NCI-H774 (cell line): ENCODE measurements at regions not wholly inside any gene's neighbourhood (a gene's known extent, or its start where the extent isn't known, plus 50 kb on each side); places are given as distances from the start of the nearest gene placed in this dataset.
A peak's percentile ranks its signal among the peaks of the same experiment; 100 is the strongest.
"Not testable (repeated sequence)": the region's sequence is repeated elsewhere in the genome, so short reads cannot be mapped to it uniquely, and the experiment has no call there.

Source experiments
- DNase-seq: peaks from one replicate; lab custom pipeline; 2025; lab: John Stamatoyannopoulos, UW

DNA sequence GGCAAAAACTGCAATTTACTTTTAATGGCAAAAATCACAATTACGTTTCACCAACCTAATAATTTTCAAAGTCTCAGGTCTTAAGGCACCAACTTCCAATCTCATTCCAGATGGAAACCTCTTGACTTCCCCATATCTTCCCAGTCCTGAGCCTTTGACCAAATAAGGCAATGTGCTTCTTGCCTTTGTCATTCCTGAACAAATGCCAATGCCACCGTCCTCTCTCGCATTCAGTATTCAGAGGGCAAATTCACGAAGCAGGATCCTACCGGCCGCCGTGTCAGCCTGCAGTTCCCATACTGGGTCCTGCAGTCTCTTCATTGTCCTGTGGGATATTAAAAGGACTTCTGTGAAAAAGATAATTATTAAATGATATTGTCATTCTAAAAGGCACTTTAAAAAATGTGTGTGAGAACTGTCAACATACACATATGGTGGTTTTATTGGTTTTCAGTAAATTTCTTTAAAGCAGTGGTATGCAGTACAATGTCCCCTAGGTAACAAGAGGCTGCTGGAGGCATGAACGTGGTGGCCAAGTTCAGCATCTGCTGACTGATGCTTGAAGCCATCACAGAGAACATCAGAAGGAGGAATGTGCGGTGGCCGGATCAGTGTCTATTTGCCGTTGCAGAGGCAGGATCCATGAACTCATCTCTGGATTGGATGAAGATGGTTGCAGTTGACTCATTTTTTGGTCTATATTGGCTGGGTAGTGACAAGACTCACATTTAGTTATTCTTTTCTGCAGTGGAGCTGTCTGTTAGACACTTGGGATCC is 101.4 kb upstream of the IRX4 start:
- DNase-seq = no peak

DNA sequence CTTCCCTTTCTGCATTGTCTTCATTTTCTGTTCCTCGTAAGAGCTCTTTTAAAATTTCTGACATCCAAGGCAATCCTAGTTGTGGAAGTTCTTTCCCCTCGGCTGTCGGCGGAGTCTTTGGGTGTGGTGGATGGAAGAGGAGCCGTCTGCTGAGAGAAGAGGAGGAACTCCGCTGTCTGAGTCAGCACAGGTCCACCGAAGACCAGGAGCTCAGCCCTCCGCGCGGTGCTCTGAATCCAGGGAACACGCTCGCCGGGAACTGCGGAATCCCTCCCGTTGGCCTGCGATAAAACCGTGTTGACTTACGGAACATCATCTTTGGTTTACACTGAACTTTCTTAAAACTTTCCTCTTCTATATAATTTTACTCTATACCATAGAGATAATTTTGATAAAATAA is 100.7 kb upstream of the IRX4 start:
- no peak for DNase-seq

DNA sequence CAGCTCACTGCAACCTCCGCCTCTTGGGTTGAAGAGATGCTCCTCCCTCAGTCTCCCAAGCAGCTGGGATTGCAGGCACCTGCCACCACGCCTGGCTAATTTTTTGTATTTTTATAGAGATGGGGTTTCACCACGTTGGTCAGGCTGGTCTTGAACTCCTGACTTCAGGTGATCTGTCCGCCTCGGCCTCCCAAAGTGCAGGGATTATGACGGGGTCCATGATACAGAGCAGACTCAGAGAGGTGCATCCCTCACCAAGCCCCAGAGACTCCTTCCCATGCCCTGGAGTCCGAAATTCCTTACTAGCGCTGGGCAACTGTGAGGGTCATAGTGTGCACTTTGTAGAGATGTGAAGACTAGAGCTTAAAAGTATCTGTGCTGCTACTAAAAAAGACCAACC is 99.8 kb upstream of the IRX4 start:
- DNase-seq = not testable (repeated sequence)

DNA sequence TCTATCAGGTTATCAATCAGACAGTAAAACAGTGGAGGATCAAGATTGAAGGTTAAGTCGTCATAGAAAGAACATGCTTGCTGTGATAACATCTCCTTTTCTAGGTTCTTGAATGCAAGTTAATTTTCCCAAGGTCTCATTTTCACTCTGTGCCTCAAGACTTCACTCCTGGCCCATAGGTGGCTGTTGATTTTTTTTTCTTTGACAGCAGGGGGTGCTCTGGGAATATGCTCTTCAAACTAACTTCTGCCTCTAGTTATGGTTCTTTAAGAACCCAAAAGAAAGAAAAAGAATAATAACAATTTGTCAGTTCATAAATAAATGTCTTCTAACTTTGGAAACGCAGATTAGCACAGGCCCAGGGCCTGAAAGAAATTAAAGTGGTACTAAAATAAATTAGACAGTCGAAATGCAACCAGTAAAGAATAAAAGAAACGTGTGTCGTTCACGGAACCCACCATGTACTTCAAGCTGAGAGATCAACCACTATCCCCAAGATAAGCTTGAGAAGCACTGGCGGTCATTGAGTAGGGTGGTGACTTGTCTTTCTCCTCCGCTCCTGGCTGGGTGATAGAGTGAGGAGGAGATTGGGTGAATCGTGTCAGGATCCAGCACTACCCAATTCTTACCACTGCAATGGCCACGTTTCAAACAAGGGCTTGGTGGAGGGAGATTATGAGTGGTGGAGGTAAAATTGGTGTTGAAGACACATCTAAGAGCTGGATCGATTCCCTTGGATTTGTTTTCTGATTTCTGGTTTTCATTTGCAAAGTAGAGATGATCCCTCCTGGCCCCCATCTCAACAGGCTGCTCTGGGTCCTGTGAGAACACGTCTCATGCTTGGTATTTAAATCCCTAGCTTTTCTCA is 93.4 kb upstream of the IRX4 start:
- no peak for DNase-seq

DNA sequence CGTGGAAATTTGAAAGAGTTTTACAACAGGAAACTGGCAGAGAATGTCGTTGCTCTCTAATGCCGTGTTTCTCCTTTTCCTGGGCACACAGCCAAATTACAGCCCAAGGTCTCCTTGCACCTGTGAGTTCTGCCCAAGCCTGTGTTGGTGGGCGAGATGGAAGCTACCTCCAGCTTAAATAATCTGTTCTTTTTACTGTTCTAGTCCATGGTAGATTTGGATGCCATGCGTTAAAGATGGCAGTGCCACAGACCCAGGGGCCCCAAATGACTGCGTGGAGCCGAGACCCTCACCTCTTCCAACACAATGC is 92.6 kb upstream of the IRX4 start:
- peak; percentile 20 for DNase-seq

DNA sequence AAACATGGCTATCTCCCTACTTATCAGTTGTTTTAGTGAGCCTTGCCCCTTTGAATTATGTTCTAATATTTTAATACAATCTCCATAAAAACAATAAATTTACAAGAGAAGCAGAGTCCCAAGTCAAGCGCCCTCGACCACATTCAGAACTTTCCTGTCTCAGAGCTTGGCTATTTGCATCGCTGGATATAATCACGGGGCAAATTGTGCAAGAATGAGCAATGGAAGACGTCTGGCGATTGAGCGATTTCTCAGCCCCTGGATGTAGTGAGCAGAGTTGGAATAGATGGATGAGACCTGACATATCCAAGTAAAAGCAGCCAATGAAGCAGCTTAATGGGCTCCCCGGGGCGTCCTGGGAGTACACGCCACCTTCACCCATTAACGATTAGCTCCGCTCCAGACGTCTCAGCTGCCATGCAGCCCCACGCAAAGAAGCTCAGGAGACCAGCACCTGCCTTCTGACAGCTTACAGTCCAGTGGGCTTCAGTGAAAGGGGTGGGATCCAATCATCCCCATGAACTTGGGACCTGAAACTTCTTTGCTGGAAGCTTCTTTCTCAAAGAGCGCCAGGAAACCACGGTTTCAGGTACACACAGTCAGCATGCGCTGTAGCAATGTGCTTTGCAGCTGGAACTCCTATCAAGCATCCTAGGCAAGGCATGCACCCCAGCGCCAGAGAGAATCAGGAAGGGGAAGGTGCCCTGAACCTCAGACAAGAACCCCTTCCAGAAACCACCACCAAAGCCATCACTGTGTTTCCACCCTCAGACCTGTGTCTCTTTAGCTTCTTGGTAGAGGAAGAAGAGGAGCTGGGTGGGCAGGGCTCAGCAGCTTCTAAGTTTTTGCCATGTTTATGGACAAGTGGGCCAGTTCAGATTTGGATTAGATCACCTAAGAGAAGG is 92.0 kb upstream of the IRX4 start:
- no peak for DNase-seq

DNA sequence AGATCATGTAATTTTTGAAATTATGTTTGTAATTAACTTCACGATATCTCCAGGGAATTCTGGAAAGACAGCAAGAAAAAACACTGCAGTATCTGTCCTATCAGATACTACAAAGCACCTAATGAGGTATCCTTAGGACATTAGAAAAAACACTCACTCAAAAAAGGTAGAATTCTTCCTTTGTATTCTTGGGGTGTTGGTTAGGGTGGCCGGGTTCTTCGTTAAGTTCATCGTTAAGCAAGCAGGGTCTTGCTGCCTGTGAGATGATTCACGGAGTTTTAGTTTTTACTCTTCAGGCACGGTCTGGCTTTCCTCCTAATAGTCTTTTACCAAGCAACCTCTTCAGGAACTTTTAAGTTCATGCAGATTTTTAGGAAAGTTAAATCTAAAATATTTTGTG is 91.4 kb upstream of the IRX4 start:
- no peak for DNase-seq

DNA sequence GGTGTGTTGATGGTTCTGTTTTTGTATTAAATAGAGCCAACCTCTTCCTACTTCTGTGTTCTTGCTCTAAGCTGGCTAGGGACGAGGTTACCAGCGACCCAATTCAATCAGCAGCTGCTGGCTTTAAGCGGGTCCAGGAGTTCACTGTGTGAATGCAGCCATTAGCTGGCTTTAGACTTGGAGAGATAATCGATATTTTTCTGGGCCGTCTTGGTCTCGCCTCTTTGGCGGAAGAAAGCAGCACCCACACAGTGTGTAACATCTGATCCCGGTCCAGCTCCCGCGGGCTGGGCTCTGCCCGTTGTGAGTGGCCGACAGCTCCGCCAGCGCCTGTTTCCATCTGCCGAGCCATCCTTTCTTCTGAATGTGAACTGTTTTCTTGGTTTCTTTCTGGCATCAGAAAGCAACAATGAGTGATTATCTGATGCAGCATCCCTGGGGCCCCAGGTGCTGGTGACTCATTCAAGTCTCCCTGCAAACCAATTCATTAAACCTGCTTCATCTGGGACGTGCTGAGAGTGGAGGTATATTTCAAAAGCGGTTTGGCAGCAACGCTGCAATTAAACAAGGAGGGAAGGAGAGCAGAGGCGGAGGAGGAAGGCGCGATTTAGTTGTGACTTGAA is 90.8 kb upstream of the IRX4 start:
- no peak for DNase-seq

DNA sequence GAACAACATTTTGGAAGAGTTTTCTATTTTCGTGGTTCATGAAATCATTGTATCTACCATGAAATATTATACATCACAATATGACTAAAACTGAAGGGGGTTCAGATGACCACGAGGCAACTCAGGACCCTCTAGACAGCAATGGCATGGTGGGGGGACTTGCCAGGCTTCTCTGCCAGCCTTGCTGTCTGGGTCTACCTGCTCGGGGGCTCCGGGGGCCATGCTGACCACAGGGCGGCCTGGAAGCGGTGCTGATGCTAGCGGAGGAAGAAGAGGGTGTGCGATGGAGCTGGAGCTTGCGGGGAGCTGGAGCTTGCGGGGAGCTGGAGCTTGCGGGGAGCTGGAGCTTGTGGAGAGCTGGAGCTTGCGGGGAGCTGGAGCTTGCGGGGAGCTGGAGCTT is 89.2 kb upstream of the IRX4 start:
- no peak for DNase-seq

DNA sequence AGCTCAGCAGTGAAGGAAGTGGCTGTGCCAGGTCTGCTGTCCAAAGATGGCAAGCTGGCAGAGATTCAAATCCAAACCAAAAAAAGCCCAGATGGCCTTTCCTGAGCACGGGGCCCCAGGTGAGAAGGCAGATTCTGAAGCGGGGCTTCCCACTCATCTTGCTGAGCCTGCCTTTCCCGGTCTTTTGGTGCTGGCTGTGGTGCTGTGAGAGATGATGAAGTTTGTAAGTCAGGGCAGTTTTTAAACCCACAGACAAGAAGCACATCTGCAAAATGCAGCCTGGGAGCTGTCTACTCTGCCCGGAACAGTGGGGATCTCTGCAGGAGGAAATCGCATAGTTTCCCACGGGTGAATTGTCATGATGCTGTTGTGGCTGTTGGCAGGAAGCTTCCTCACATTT is 85.0 kb upstream of the IRX4 start:
- no peak for DNase-seq

DNA sequence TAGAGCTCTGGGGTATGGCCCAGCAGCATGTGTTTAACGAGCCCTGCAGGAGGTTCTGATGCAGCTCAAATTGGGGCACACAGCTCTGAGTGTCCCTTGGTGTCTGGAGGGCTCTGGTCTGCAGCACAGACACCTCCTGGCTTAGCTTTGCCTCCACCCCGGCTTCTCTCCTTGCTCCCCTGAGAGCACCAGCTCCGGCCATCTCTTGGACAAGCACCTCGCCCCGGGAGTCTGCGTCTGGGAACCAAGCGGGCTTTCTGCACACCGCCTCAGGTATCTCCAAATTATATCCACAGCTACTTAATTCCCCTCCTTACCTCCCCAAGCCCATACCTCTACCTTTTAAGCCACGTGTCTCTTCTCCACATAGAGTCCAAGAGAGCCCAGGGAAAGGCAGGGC is 83.7 kb upstream of the IRX4 start:
- DNase-seq = no peak

DNA sequence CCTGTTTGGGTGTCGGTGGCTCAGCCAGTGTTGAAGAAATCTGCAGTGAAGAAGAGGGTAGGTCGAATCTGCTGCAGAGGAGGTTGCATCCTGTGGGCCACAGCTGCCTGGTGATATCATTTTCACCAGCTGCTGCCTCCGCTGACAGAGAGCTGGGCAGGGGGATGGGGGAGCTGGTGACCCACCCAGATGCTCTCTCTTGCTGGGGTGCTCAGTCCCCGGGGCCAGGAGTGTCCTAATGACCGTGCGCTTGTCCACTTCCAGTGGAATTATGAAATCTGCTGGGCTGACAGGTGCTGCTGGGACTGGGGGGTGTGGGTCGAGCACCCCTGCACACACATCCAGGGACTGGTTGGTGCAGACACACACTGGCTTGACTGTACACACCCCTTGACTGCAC is 83.2 kb upstream of the IRX4 start:
- DNase-seq = no peak

DNA sequence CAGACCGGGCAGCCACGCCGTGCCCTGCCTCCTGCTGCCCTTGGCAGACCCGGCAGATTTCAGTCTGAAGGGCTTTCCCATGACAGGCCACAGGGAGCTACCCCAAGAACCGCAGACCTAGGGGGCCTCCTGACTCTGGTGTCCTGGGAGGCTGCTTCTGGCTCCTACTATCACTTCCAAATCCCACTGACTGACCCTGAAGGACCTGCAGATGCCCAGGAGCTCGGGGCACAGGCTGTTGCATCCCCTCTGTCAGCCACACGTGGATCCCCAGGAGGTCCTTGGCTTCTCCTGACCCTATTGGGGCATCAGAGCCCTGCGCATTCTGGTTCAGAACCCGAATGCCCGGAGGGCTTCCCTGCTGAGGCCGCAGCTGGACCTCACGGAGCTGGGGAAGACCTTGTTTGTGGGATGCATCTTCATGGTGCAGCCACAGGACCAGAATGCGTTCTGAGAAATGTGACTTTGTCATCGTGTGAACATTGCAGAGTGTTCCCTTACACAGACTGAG is 81.3 kb upstream of the IRX4 start:
- DNase-seq = no peak

DNA sequence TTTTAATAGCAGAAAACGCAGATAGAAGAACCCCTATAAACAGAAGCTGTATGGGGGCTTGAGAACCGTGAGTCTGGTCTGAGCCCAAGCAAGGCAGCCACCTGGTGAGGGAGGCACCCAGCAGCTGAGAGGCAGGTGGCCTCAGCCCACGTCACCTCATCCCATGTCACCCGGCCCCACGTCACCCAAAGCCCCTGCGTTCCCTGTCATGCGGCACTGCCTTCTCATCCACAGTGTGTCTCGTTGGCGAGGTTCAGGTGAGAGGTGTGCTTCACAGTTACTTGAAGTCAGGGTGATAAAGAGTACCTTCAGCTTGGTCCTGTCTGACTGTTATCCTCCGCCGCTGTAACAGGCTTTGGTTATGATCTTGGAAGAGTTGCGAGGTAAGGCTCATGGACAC is 80.6 kb upstream of the IRX4 start:
- DNase-seq = no peak

DNA sequence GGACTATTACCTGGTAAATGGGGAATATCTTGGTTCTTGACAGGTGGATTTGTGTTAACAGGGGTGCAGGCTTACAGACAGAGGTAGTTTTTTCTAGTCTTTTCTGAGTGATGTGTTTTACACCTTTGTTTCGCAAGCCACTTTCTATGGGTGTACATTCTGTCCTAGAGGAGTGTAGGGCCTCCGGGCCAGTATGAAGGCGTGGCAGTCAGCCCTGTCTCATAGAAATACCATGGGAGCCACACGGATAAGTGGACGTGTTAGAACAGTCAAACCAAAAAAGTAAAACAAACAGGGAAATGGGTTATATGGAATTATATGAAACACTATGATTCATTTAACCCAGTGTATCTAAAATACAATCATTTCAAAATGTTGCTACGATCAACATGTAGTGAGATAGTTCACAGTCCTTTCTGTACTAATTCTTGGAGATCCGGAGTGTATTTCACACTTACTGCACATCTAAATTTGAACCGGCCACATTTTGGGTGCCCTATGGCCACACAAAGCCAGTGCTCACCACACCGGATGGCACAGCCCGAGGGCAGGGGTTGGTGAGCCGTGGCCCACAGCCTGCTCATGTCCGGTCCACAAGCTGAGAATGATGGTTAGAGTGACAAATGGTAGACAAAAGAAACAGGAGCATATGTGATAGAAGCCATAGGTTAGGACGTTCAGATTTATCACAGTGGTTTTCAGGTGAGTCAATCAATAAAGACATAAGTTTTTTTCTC is 80.1 kb upstream of the IRX4 start:
- no peak for DNase-seq

DNA sequence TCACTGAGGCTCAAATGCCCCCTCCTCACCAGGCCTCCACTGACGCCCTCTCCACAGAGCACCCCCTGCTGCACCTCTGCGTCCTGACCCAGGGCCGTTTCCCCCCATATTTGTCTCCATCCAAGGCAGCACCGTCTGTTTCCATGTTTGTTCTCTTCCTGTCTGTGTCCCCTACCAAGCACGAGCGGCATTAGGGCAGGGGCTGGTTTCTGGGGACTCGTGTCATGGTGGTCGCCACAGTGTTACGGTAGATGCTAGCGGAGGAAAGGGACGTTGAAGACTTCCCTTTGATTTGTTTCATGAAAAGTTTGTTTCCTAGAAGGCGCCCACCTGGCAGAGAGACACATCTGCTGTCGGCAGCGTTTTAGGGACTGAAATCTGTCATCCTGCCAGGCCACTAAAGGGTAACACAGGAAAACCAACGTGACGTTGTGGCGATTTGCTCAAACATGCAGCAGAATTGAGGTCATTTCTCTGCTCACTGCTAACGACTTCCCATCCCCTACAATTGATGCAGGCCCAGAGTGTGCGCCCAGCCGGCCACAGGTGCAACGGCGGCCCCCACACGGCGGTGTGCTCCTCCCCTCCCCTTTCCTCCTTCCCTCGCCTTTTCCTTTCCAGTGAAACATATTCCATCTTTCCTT is 79.3 kb upstream of the IRX4 start:
- no peak for DNase-seq

DNA sequence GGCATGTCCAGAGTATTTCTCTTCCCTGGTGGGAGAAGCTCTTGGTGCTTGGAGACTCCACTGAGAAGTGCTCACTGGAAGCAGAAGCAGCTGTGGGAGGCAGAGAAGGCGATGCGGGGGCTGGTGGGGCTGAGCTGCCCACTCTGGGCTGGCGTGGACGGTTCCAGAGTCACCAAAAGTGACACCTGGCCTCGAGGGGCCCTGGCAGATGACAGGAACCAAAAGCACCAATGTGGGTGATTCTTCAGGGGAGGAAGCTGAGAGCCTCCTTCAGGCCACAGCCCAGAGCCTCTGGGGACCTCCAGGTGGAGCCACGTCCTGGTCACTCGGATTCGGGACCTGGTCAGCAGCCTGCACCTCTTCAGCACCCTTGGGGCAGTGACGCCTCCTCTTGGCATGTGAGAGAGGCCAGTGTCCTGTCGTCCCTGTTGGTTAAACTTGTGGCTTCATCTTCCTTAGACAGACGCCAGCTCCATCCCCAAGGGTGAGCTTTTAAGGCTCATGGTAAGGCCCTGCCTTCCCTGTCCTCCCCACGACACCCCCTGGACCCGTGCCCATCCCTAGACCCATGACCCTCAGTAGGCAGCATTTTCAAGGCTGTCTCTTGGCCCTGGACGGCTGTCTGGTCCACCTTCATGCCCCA is 78.7 kb upstream of the IRX4 start:
- DNase-seq = no peak

DNA sequence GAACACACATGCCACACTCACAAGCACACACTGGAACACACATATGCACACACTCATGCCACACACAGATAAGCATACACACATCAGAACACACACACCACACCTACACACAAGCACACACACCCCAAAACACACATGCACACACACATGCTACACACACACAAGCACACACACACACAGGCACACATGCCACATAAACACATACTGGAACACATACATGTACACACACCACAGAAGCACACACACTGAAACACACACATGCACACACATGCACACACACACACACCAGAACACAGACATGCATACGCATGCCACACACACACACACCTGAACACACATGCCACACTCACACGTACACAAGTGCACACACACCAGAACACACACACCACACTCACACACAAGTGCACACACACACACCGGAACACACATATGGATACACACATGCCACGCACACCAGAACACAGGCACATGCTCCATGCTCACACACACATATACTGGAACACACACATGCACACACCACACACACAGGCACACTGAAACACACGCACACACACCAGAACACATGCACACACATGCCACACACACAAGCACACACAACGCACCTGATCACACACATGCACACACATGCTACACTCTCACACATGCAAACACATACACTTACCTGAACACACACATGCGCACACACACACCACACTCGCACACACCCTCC is 78.0 kb upstream of the IRX4 start:
- no peak for DNase-seq

DNA sequence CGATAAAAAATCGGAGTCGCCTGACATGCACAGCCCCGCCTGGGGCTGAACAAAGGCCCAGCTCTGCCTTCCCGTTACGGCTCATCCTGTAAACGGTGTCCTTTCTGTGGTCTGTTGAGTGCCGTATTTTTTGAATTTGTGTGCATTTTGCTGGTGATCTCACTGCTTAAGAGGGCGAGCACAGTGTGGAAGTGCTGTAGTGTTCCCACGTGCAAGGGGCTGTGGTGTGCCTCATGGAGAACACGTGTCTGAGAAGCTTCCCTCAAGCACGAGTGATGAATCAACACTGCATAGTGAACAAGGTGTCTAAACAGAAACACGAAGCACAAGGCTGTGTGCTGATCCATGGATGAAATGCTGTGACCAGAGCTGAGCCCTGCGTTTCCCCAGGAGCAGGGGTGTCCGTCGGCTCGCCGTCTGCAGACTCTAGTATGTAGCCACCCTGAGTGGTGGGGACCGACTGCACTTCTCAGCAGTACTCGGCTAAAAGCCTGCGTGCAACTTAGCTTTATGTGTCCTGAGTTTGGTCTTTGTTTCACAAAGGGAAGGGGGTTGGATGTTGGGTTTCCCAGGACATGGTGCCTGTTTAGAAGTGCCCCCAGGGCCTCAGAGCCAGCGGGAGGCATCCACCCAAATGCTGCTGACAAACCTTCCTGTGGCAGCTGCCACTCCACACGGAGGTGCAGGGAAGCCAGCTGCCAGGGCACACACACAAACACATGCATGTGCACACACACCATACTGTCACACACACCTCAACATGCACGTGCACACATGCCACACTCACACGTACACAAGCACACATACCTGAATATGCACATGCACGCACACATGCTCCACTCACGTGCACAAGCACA is 77.2 kb upstream of the IRX4 start:
- DNase-seq = no peak
